ENCODE measurements at regions not wholly inside any gene's neighbourhood (a gene's known extent, or its start where the extent isn't known, plus 50 kb on each side); places are given as distances from the start of the nearest gene placed in this dataset.

DNA sequence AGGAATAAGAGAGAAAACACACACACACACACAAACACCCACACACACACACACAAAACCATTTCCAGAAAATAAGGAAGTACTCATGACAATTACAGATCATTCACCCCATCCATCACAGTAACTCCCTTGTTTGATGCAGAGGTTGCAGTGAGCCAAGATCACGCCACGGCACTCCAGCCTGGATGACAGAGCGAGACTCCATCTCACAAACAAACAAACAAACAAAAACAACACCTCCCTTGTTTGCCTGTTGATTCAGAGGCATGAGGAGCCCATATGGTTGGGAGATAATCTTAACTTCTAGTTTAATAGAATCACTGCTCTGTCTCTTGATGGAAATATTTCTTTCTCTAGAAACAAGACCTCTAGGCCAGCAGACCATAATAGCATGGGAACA is 2043.5 kb upstream of the AGA start:
- DNase-seq = no peak

GRCh38 chr4:179486570-179487335 is 2044.5 kb upstream of the AGA start:
- no peaks in the 10 kb centered on the region for H3K36me3 ChIP-seq
- 68 to 81% methylated on average over 6 of the region's 6 CpGs for WGBS, 2 donors
- H3K9me3 ChIP-seq = no peaks in the 10 kb centered on the region
- no peak overlapping the region for H3K4me3 ChIP-seq (replicated peaks in 1 of 3)
- no peak for TF ChIP-seq POLR2A (IDR thresholded peaks at IDR 0.05)
- no peak for TF ChIP-seq CTCF (IDR thresholded peaks at IDR 0.05)
- H3K27ac ChIP-seq = no peak overlapping the region
- intact Hi-C loops (cut with DNase I) = no loop called here
- H3K27me3 ChIP-seq = no peaks in the 10 kb centered on the region
- no peak for DNase-seq
- H3K4me1 ChIP-seq = no peaks in the 10 kb centered on the region

More for the DNA sequence above, 2043.5 kb upstream of the AGA start:
- H3K4me3 ChIP-seq (replicated peaks in 1 of 3) = no peak overlapping the region
- H3K4me1 ChIP-seq = no peaks in the 10 kb centered on the region
- H3K27me3 ChIP-seq = no peaks in the 10 kb centered on the region
- TF ChIP-seq POLR2A (IDR thresholded peaks at IDR 0.05) (no peak), CTCF (IDR thresholded peaks at IDR 0.05) (no peak)
- H3K36me3 ChIP-seq = no peaks in the 10 kb centered on the region
- no peaks in the 10 kb centered on the region for H3K9me3 ChIP-seq
- intact Hi-C loops (cut with DNase I) = no loop called here
- 69 to 74% methylated on average over 3 of the region's 3 CpGs for WGBS, 2 donors
- no peak overlapping the region for H3K27ac ChIP-seq

DNA sequence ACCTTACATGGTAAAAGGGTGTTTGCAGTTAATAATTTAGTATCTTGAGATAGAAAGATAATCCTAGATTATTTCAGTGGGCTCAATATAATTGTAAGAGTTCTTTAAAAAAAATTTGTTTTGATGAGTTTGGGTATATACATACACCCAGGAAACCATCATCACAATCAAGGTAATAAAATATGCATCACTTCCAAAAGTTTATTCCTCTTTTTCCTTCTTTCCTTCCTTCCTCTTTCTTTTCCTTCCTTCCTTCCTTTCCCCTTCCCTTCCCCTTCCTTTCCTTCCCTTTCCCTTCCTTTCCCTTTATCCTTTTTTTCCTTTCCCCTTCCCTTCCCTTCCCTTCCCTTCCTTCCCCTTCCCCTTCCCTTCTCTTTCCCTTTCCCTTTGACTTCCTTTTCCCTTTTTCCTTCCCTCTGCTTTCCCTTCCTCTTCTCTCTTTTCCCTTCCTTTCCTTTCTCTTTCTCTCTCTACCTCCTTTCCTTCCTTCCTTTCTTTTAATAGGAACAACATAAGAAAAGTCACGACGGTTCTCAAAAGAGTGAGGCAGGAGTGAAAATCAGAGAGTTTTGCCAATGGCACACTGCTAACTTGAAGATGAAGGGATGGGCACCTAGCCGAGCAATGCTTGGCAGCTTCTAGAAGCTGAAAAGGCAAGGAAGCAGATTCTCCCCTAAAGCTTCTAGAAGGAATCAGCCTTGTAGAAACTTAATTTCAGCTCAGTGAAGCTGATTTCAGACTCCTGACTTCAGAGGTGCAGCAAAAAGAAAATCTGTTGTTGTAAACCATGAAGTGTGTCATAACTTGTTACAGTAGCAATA is 2050.2 kb upstream of the AGA start:
- Histone ChIP-seq H3K4me1 (no peaks in the 10 kb centered on the region), H3K27me3 (no peaks in the 10 kb centered on the region), H3K27ac (no peak overlapping the region), H3K36me3 (no peaks in the 10 kb centered on the region), H3K4me3 (replicated peaks in 1 of 3) (no peak overlapping the region), H3K9me3 (no peaks in the 10 kb centered on the region)
- WGBS, 2 donors = 84 to 94% methylated on average over 3 of the region's 3 CpGs
- TF ChIP-seq CTCF (IDR thresholded peaks at IDR 0.05) (no peak), POLR2A (IDR thresholded peaks at IDR 0.05) (no peak)
- no peak for DNase-seq
- intact Hi-C loops (cut with DNase I) = no loop called here

DNA sequence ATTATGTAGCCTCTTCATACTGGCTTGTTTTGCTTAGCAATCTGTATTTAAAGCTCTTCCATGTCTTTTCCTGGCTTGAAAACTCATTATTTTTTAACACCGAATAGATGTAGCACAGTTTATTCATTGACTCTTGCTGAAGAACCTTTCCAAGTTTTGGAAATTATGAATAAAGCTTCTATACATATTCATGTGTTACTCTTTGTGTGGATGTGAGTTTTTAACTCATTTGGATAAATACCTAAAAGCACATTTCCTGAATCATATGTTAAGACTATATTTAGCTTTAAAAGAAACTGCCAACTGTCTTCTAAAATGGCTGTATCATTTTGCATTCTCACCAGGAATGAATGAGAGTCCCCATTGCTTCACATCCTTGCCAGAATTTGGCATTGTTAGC is 2061.7 kb upstream of the AGA start:
- 93 to 94% methylated on average over 1 of the region's 1 CpG for WGBS, 2 donors
- Histone ChIP-seq H3K36me3 (no peaks in the 10 kb centered on the region), H3K27ac (no peak overlapping the region), H3K9me3 (no peaks in the 10 kb centered on the region), H3K4me3 (replicated peaks in 1 of 3) (no peak overlapping the region), H3K4me1 (no peaks in the 10 kb centered on the region), H3K27me3 (no peaks in the 10 kb centered on the region)
- DNase-seq = no peak
- intact Hi-C loops (cut with DNase I) = no loop called here
- TF ChIP-seq CTCF (IDR thresholded peaks at IDR 0.05) (no peak), POLR2A (IDR thresholded peaks at IDR 0.05) (no peak)

GRCh38 chr4:179509489-179509888 is 2067.3 kb upstream of the AGA start:
- TF ChIP-seq POLR2A (IDR thresholded peaks at IDR 0.05) = no peak
- no peak for TF ChIP-seq CTCF (IDR thresholded peaks at IDR 0.05)
- no peaks in the 10 kb centered on the region for H3K27me3 ChIP-seq
- no peaks in the 10 kb centered on the region for H3K4me1 ChIP-seq
- no peak overlapping the region for H3K4me3 ChIP-seq (replicated peaks in 1 of 3)
- H3K9me3 ChIP-seq = no peaks in the 10 kb centered on the region
- intact Hi-C loops (cut with DNase I) = no loop called here
- no peaks in the 10 kb centered on the region for H3K36me3 ChIP-seq
- no peak for DNase-seq
- H3K27ac ChIP-seq = no peak overlapping the region
- WGBS, 2 donors = 91 to 92% methylated on average over 1 of the region's 1 CpG
